GM21723 (cell line): ENCODE measurements at regions not wholly inside any gene's neighbourhood (a gene's known extent, or its start where the extent isn't known, plus 50 kb on each side); places are given as distances from the start of the nearest gene placed in this dataset.

Experiments
- ATAC-seq: cut with Tn5 transposase; IDR thresholded peaks from one replicate; pipeline ENCODE4 v1.9.1; 2021; ENCODE audit warnings: mild to moderate bottlenecking, moderate library complexity; ENCODE audit not compliant: unreplicated experiment

GRCh38 chr4:155522201-155522600 lies 144.4 kb upstream of the GUCY1A1 start:
- no peak for ATAC-seq

GRCh38 chr4:155521382-155521781 lies 144.6 kb upstream of the MAP9 start:
- no peak for ATAC-seq

GRCh38 chr4:155515444-155516075 lies 138.8 kb upstream of the MAP9 start:
- no peak for ATAC-seq

GRCh38 chr4:155514628-155515027 lies 137.9 kb upstream of the MAP9 start:
- no peak for ATAC-seq

GRCh38 chr4:155512817-155513216 lies 136.1 kb upstream of the MAP9 start:
- ATAC-seq = no peak

DNA sequence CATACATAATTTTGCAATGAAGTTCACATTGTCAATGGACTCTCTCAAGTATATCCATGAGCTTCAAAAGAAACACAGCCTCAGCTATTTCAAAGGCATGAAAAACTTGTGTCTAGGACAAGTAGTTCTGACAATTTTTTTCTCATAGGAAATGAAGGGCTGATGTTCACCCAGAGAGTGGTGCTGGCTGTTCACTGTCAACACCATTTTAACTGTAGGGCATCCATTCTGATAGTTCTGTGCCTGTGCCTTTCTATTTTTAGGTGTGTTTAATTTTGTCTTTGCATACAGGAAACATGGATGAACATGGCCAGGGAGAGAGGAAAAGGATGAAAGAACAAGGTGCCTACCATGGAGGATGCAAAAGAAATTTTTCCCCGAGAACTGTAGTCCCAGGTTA lies 135.3 kb upstream of the MAP9 start:
- no peak for ATAC-seq

DNA sequence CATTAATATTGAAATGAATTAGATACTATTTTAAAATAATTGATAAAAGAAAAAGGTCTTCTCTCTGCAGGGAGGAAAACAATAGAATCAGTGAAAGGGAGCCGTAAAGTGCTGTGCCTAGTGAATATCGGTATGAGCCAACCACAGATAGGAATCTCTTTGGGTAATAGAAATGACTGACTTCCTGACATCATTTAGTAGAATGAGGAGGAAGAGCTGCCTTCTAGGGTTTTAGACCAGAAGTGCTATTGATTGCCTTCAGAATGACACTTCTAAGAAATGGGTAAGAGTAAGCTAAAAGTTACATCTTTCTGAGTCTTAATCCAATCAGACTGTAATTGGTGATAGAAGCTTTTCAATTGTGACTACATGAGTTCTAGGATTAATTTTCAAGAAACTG lies 134.0 kb upstream of the MAP9 start:
- ATAC-seq = no peak

- ATAC-seq = no peak
These were observed 132.8 kb upstream of the MAP9 start for GRCh38 chr4:155509555-155509954.

DNA sequence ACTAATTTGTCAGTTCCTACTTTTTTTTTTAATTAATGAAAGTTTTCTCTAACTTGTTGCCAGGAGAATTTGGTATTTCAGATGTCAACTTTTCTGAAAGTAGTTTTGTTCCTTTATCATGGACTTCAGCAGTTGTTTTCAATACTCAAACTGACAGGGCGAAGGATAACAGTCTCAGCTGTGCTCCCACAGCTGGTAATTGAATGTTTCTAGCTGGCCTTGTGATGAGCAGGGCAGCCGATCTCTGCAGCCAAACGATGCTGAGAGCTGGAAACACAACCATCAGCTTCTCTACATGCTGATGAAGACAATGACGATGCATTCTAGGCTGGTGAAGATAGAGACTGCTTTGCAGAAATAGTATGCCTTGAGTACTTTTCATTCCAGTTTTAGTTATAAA lies 130.0 kb upstream of the MAP9 start:
- no peak for ATAC-seq

GRCh38 chr4:155505321-155505720 lies 128.6 kb upstream of the MAP9 start:
- ATAC-seq = no peak

GRCh38 chr4:155497306-155497705 lies 120.5 kb upstream of the MAP9 start:
- ATAC-seq = no peak

- ATAC-seq = no peak
These were observed 119.5 kb upstream of the MAP9 start for GRCh38 chr4:155496294-155496626.

- ATAC-seq = no peak
These were observed 119.0 kb upstream of the MAP9 start for GRCh38 chr4:155495572-155496293.

DNA sequence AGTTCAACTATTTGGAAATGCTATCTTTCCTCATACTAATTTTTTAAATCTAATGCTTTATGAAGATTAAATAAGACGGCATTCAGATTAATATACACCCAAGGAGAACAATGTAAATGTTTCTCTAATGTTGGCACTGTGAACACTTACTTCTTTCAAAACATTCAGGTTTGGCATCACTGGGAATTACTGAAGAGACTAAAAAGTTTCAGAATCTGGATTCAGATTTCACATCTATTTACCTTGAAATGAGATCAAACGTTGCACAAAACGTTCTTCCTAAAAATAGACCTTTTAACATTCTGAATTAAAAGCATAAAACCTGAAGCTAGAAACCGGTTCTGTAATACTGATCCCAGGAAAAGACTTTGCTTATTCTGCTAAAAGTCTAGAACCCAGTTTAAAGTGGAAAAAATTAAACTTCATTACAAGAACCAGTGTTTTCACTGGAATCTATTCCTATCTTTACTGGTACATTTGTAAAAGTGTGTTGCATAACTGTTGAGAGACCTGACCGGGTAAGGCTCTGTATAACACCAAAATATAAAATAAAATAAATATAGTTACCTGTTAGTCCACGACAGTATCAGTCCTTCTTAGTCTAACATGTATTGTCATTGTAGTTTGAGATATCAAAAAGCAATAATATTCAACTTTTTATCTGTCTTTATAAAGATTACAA lies 117.4 kb upstream of the MAP9 start:
- no peak for ATAC-seq

DNA sequence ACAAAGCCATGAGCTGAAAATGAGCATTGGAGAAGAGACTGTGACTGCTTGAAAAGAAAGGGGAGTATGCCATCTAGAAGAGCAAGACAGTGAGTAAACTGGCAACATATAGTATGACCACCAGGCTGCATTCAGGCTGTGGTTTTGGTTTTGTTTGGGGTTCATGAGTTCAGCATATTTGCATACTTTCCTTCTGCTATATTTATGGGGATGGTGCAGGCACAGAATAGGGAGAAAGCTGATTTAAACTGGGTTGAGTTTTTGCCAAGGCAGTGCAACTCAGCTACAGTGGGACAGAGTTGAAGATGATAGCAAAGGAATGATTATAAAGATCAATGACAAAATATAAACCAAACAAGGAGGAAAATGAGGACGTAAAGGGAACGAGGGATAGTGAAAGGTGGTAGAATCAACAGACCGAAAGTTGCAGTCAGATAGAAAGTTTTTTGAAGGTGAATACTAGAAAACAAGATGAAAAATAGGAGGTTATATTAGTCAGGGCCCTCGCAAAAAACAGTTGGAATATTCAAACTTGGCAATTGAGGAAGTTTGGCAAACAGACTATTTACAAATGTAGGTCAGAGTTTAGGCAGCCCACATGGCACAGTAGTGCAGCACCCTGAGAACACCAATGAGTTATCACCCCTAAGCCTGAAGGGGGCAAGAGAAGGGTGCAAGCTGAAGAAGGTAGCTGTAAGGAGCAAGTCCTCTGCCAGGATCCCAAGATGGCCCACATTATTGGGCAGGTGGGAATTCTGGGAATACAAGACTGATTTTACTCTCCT lies 114.8 kb upstream of the MAP9 start:
- peak; percentile 96 for ATAC-seq

DNA sequence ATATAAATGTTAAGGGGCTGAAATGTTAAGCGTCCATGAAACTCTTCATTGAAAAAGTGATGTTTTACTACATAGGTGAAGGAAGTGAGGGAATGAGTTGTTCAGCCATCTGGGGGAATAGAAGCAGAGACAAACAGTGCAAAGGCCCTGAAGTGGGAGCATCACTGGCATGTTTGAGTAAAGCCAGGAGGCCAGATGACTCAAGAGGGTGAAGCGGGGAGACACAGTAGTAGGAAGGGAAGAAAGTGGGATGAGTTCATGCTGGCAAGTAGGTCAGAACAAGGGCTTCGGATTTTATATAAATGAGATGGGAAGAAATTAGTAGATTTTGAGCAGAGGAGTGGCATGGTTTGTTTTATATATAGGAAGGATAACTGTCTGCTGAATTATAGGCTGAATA lies 112.5 kb upstream of the MAP9 start:
- no peak for ATAC-seq

DNA sequence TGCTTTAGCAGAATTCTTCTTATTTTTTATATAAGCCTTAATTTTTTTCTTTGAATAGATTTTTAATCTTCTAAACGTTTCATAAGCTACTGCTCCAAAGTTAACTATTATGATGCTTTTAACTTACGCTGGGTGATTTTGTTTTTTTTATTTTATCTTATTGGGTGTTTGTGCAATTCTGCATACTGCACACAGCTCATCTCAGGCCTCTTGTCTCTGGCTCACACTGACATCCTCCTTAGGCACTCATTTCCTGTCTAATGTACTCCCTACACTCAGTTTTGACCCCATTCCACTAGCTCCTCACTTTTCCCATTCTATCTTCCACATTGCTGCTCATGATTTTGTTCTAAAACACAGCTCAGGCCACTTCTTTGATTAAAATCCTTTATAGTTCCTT lies 111.9 kb upstream of the MAP9 start:
- no peak for ATAC-seq

GRCh38 chr4:155487210-155487609 lies 110.4 kb upstream of the MAP9 start:
- no peak for ATAC-seq

DNA sequence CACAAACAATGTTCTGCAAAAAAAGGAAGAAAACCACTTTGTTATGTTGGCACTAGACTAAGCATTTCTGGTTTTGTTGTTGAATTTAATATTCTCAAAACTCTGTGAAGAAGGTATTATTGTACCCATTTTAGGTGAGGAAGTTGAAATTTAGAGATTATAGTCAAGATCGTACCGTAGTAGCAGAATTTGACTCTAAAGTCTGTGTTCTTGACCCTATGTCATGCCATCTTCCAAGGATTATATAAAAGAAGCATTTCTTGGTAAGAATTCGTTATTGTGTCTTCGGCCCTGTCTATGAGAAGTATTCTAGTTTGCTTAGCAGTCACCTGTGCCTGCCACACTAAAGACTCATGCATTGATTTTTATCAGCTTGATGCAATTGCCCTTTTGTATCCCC lies 104.4 kb upstream of the MAP9 start:
- ATAC-seq = no peak

GRCh38 chr4:155479835-155480234 lies 103.1 kb upstream of the MAP9 start:
- ATAC-seq = no peak

DNA sequence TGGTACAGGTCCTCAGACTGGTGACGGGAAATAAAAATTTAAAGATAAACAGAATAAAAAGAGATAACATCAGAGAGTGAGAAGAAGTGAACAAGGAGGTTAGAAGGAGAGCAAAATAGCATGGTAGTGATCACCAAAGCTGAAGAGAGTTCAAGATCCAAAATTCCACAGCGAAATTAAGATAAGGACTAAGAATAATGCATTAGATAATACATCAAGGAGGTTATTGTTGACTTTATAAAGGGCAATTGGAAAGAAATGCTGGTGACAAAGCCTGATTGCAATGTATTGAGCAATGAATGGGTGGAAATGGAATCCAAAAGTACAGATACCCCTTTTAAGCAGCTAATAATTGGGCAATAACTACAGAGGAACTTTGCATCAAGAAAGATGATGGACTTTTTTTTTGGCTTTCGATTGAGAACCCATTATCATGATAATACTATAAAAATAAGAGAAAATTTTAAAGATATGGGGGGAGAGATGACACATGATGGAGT lies 101.6 kb upstream of the MAP9 start:
- no peak for ATAC-seq
